HG02938 (cell line): ENCODE measurements at regions not wholly inside any gene's neighbourhood (a gene's known extent, or its start where the extent isn't known, plus 50 kb on each side); places are given as distances from the start of the nearest gene placed in this dataset.

ENCODE experiments used
- ATAC-seq: cut with Tn5 transposase; IDR thresholded peaks from one replicate; pipeline ENCODE4 v1.9.1; 2021; ENCODE audit warnings: mild to moderate bottlenecking, moderate library complexity; ENCODE audit not compliant: unreplicated experiment

DNA sequence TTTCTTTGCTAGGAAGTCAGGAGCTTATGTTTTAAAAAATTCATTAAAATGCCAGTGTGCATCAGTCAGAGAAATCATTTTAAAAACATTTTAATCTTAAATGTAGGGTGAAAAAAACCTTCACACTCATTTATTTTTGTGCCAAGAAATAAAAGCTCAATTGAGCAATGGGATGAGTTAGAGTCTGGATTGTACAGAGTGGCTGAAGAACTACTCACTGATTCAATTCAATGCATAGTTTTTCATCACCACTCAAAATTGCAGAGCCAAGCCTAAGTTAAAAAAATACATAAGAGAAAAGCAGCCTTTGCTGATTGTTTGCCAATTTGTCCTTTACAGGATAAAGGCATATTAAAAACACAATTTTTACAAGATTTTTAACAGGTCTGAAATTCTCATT, 168.2 kb upstream of the DMRTA1 start:
- ATAC-seq, result no peak

DNA sequence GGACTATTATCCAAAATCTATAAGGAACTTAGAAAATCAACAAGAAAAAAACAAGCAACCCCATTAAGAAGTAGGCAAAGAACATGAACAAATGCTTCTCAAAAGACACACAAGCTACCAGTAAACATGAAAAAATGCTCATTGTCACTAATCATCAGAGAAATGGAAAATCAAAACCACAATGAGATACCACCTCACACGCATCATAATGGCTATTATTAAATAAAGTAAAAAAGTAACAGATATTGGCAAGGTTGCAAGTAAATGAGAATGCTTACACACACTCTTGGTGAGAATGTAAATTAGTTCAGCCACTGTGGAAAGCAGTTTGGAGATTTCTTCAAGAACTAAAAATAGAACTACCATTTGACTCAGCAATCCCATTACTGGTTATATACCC, 167.0 kb upstream of the DMRTA1 start:
- ATAC-seq, result no peak

DNA sequence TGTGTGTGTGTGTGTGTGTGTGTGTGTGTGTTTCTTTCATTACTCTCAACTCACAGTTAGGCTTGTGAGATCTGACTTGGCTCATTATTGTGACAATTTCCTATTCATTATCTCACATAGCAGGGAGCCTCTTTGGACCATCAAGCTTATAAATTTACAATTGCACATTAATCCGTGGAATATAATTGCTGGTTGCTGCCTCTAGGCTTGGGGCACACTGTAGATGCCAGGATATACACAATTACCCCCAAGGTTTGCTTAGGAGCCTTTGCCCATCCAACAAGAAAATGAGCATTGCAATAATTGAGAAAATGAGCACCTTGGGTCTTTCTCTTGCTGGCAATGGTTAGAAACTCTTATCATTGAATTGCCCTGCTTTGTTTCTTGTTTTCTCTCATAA, 161.6 kb upstream of the DMRTA1 start:
- ATAC-seq, result no peak

DNA sequence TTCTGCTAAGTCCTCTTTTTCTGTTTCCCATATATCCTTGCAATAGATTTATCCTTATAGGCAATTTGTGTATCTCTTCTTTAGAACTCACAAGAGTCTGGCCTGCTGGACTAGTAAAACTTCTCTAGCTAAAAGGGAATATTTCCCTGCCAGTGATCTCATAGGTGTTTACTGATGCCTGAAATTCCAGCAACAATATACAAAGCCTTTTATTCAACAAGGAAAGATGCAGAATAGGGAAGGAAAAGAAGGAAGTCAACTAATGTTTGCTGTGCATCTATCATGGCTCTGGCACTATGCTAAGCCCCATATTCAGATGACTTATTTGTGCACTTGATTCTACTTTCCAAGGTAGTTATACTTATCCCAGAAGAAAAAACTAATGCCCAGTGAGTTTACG, 160.0 kb upstream of the DMRTA1 start:
- no peak for ATAC-seq

DNA sequence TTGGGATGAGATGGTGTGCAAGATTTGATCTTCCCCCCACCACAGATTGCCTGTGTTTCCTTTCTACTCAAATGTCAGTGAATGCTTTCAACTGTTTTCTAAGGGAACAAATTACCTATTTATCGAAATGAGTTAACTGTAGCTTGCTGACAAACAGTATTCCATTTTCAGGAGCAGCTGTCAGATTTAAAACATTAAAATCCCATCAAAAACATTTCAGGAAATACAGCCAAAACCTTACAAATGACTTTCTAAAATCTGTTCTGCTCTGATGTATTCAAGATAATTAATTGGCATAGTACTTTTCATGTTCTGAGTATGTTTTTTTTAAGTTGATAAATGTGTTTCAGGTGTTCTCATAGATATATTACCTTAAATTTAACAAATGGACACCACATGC, 158.0 kb upstream of the DMRTA1 start:
- ATAC-seq, result no peak

DNA sequence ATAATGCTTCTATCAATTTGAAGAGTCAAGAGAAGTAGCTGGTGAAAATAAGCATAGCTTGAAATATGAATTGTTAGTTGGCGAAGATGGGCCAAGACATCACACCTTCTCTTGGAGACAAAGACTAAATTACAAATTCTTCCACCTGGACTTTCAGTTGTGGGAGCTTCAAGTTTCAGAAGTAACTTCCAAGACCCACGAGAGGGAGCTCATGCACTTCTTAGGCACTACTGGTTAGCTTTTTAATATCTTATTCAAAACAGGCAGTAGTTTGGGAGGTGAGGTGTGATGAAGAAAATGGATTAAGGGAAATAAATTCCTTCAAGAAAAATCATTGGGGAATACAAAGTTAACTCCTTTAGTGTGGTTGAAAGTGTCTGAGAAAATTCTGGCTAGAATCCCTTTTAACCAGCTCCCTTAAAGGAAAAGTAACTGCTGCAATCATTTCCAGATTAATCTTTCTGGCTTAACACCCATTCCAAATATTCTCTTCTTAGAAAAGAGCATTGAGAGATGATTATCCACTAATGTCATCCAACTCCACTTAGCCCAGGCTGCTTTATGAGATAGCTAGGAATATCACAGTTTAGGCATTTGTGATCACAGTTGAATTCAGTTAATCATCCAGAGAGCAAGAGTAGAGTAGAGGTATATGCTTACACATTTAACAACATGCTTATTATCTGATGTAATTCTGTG, 139.5 kb upstream of the DMRTA1 start:
- no peak for ATAC-seq

DNA sequence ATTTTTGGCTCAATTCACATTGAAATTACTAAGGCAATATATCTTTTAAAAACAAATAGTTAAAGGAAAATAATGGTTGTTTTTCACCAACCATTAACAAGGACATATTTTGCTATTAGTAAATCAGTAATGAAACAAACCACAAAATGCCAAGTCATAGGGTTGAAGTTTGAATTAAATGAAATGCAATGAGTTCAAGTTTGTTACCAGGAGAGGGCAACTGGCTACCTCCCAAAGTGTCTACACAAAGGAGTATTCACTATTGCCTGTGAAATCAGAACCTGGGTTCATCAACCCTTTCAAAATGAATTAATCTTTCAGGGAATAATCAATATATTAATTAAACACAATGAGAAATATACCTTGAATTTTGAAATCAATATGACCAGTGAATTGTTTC, 138.4 kb upstream of the DMRTA1 start:
- no peak for ATAC-seq

DNA sequence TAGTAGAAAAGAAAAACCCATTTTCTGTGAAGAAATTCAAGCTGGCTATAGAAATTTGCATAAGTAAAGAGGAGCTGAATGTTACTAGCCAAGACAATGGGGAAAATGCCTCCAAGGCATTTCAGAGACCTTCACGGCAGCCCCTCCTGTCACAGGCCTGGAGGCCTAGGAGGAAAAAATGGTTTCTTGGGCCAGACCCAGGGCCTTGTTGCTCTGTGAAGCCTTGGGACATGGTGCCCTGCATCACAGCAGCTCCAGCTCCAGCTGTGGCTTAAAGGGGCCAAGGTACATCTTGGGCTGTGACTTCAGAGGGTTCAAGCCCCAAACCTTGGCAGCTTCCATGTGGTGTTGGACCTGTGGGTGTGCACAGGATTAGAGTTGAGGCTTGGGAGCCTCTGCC, 130.0 kb upstream of the DMRTA1 start:
- no peak for ATAC-seq

DNA sequence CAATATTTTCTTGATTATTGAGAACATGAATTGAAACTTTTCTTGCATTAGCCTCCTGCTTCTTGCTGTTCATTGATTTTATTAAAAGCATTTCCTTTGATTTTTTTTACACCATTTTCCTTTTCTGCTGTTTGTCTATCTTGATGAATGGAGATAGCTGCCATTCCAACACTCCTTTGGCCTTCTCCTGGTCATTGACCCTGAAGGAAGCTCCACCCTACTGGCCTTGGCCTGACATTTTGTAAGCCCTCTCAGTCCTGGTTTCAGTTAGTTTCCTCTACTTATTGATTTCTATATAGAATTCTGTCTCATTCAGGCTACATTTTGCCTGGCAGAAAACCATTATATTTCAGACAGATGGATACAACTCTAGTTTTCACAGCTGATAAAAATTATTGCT, 115.1 kb upstream of the DMRTA1 start:
- ATAC-seq, result no peak

DNA sequence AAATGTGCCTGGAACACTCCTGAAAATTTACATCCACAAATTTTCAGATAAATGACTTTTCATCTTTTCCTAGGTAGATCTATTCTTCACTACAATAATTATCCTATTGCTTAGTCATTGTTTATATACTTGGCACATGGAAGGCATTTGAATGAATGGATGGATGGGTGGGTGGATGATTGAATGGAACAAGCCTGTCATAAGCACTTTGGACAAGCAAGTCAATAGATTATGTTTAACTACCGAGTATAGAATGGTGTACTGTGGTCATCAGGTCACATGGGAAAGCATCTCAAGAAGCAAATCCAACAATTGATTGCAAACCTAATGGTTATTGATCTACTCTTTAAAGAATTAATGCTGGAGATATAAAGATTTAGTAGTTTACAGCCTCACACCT, 114.4 kb upstream of the DMRTA1 start:
- no peak for ATAC-seq

DNA sequence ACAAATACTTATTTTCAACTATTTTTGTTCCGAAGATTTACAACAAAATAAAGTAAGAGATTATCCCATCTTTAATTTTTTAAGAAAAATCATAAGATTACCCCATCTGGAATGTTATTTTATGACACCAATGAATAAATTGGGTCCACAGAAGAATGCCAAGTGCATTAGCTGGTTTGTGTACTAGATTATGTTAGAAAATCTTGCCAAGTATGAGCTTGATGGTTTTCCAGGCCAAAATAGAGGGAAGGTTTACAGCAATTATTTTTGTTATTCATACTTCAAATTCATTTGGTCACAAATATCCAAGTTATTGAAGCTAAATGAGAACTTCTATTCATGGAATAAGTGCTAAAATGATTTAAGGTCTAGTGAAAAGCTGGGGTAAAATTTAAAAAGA, 109.4 kb upstream of the DMRTA1 start:
- no peak for ATAC-seq

DNA sequence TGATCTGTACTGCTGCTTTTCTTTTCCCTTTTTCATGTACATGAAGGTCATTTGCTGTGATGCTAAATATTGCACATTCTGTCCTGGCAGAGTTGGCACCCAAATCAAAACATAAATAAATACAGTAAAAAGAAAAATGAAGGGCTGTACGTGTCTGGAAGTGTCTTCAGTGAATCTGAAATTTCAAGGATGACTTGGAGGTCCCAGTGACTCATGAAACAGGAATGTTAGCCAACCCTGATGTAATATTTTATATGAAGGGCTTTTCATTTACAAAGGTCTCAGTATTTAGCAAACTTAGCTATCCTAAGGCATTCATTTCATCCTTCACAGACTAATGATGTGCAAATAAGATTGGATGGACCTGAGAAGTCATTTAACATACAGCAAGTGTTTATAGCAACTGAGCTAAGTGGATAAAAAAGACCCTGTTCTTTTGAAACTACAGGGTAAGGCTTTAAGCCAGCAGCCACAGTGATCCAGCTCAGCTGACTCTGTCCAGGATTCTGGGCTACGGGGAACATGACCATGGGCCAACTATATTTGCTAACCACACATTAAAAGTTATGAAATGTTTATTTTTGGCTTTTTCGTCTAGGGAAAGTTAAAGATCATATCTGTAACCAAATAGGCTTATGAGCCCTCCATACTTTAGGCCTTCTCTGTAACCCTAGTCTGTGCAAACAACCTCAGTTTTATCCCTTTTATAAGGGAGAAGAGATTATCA, 104.0 kb upstream of the DMRTA1 start:
- no peak for ATAC-seq

DNA sequence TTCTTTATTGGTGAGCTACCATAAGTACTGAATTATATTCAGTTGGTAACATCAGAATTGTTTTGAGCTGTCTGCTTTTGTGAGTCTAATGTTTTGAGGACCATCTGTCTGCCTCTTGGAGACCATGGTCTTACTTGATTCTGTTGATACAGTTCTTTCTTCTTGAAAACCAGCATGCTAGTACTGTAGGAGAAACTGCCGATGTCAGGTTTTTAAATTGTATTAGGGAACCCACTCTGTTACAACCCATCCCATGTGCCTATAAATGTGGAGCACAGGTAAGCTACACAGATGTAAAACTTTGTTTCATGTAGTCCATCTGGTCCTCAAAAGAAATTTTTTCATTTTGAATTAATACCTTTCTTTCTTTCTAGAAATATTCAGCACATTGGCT, 103.4 kb upstream of the DMRTA1 start:
- ATAC-seq, result no peak

DNA sequence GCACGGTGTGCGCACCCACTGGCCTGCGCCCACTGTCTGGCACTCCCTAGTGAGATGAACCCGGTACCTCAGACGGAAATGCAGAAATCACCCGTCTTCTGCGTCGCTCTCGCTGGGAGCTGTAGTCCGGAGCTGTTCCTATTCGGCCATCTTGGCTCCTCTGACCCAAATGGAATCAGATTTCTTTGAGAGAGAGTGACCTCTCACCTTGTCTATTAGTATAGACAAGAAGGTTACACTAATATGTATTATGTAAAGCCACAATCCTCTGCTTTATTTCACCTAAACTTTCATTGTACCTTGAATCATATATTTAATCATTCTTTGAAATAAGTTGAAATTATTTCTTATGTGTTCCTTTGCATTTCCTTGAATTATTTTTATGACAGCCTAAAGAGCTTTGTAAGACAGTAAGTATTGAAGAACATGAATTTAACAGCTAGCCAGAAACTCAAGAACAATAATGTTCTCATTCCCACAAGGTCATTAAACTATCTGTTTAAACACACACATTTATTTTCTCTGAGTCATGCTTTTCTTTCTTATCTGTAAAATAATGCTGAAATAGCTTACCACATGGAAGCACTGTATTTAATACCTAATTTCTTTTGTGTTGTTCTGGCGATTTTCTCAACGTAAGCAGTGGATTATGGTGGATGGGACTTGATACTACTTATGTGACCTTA, 91.8 kb upstream of the DMRTA1 start:
- ATAC-seq, result no peak

DNA sequence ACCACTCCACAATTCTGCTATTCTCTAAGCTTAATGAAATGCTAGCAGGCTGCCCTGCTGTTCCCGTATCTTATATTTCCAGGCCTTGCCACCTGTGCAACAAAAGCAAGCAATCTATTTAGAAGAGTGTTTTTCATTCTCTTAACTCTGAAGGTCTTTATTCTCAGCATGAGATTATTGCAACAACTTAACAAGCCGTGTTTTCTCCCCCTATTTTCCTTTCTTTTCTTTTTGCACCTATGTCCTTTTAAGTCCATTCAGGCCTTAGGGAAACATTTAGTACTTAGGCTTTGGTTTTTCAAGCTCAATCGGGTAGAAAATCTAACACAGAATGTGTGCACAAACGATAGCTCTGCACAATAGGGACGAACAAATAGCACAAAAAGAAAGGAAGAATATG, 89.6 kb upstream of the DMRTA1 start:
- ATAC-seq, result no peak

DNA sequence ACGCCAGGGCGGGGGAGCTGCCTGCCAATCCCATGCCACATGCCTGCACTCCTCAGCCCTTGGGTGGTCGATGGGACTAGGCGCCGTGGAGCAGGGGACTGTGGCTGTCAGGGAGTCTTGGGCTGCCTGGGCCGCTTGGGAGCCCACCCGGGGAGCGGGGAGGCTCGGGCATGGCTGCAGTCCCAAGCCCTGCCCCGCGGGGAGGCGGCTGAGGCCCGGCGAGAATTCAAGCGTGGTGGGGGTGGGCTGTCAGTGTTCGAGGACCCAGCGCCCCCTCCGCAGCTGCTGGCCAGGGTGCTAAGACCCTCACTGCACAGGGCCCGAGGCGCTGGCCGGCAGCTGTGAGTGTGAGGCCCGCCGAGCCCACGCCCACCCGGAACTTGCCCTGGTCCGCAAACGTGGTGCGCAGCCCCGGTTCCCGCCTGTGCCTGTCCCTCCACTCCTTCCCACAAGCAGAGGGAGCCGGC, 83.2 kb upstream of the DMRTA1 start:
- no peak for ATAC-seq

DNA sequence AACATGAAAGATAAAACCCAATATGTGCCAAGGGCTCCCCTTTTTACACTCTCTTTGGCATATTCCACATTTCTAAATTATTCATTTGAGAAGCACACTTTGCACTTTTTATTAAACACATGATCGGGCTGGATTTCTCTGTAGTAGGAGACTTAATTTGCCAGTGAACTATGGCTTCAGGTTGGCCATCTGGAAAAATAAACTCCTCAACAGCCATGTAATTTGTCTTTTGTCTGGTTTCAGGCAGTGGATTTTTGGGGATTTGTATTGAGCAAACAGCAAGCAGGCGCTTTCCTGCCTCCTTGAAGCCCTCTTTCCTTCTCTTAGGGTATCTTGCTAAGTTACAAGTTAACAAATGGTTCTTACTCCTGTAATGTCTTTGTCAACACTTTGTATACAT, 73.0 kb upstream of the DMRTA1 start:
- no peak for ATAC-seq

DNA sequence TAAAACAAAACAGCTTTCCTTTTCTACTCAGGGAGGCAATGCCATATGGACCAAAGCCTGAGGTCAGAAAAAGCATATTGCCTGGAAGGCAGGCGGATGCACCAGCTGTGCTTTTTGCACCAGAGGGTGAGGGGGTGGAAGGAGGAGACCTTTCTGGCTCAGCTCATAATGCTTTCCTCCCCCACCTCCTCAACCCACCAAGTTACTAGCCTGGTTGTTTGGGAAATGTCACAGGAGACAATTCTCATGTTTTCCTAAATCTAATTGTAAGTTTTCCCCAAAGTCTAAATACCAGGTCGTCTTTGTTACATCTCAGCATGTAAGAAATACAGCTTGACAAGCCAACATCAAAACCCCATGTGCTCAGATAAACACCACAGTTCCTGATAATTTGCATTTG, 72.6 kb upstream of the DMRTA1 start:
- no peak for ATAC-seq

DNA sequence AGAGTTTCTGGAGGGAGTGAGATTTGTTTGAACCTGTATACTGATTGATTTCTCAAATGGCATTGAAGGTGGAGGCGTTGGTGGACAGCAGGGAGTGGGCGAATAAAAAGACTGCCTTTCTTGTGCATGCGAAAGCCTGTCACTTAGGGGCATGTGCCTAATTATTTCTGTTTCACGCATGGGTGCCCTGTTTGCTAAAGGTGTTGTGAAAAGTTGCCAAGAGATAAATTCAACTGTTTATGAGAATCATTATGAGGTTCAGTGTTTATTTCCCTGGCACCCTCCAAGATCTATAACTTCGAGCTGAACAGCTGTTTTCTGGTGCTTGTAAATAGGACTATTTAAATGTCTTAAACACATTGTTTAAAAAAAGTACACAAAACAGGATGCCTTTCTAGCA, 67.4 kb upstream of the DMRTA1 start:
- ATAC-seq, result no peak

DNA sequence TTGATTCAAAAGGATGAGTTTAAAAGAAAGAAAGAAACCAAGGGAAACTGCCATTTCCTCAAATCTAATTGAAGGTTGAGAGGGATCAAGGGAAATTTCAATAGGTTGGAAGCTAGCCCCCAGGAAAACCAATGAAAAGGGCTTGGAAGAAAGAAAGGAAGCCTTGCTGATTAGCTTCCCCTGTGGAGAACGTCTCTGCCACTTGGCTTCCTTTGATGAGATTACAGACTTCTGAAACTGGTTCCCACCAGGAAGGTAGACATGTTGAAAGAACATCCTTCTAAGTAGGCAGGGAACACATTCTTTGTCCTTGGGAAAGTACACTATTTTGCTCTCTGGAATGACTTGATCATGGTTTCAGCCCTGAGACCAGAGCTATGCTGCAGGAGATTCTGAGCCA, 65.5 kb upstream of the DMRTA1 start:
- ATAC-seq, result no peak

DNA sequence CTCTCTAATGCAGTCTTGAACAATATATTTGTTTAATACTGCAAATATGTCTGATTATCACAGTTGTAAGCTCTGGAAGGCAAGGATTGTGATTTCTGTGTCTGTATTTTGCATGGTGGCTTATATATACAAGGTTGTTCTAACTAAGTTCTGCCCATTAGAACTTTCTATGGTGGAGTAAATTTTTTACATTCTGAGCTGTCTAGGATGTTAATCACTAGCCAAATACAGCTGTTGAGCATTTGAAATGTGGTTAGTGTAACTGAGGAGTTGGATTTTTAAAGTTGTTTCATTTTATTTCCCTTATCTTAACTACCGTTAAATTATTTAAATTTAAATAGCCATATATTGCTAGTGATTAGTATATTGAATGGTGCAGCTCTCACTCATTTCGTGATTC, 64.3 kb upstream of the DMRTA1 start:
- ATAC-seq, result no peak

DNA sequence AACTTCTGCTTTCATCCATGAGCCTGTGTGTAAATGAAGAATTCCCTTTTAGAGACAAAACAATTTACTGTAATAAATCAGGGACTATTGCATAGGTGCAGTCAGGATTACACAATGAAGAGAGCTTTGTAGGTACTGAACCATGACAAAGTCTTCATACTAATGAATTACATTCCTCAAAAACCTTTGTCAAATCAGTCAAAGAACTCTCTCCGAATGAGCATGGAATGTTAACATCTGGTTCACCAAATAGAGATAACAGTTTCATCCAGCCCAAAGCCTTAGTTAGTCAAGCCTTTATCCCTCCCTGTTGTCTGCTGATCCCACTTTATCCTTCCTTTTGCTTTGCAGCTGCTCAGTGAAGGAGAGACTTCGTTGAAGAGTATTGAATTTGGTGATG, 62.9 kb upstream of the DMRTA1 start:
- ATAC-seq, result no peak
